Body of pancreas (tissue), 4 donors: ENCODE measurements at regions not wholly inside any gene's neighbourhood (a gene's known extent, or its start where the extent isn't known, plus 50 kb on each side); places are given as distances from the start of the nearest gene placed in this dataset.

Experiments used
- POLR2A ChIP-seq, 3 donors: fragments of 450-650 bp; IDR thresholded peaks; one replicate each; pipeline ENCODE4 v1.6.1; 2016; ENCODE audit warnings: antibody characterized with exemption in 3 of 3, mild to moderate bottlenecking in 2 of 3
- TF ChIP-seq, protein P1 (sequence below), 7 experiments: fragments of 450-650 bp in 4 of 7; fragments of 200-600 bp in 3 of 7; sonication (generic) in 3 of 7; IDR thresholded peaks; one replicate each; pipeline ENCODE4 v1.5.1; 2016 to 2019; ENCODE audit warnings: antibody characterized with exemption in 7 of 7

DNA sequence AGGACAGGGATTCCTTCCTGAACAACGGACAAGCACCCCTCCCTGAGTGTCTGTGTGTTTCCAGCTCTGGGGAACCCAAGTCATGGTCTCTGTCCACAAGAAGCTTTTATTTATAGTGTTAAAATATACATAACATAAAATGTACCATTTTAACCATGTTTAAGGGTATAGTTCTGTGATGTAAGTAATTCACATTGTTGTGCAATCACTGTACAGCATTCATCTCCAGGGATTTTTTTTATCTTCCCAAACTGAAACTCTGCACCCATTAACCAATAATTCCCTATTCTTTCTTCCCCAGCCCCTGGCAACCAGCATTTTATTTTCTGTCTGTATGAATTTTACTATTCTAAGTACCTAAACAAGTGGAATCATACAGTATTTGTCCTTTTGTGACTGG lies 84.2 kb downstream of the FOXF2 start:
- TF ChIP-seq, protein P1, sequence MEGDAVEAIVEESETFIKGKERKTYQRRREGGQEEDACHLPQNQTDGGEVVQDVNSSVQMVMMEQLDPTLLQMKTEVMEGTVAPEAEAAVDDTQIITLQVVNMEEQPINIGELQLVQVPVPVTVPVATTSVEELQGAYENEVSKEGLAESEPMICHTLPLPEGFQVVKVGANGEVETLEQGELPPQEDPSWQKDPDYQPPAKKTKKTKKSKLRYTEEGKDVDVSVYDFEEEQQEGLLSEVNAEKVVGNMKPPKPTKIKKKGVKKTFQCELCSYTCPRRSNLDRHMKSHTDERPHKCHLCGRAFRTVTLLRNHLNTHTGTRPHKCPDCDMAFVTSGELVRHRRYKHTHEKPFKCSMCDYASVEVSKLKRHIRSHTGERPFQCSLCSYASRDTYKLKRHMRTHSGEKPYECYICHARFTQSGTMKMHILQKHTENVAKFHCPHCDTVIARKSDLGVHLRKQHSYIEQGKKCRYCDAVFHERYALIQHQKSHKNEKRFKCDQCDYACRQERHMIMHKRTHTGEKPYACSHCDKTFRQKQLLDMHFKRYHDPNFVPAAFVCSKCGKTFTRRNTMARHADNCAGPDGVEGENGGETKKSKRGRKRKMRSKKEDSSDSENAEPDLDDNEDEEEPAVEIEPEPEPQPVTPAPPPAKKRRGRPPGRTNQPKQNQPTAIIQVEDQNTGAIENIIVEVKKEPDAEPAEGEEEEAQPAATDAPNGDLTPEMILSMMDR (IDR thresholded peaks at IDR 0.05) = no peak
- TF ChIP-seq POLR2A (IDR thresholded peaks at IDR 0.05) = no peak
